Left lung (tissue), 4 donors: ENCODE measurements at regions not wholly inside any gene's neighbourhood (a gene's known extent, or its start where the extent isn't known, plus 50 kb on each side); places are given as distances from the start of the nearest gene placed in this dataset.

ENCODE experiments used
- ATAC-seq: fragments of 200-7000 bp; cut with Tn5 transposase; one replicate; pipeline ENCODE4 v1.9.1; 2020; ENCODE audit warnings: moderate library complexity
- DNase-seq, 4 donors: peaks; one replicate each; pipeline ENCODE4 v3.0.0-alpha.2; 2013 to 2020
- H3K27ac ChIP-seq, 2 donors: fragments of 200-600 bp; sonication (generic) in 1 of 2; one replicate each; pipeline versions ENCODE4 v1.5.0 to v1.8.0; 2020 to 2021
- H3K27me3 ChIP-seq, 2 donors: fragments of 200-600 bp; sonication (generic) in 1 of 2; one replicate each; pipeline versions ENCODE4 v1.5.0 to v1.8.0; 2020 to 2021
- H3K36me3 ChIP-seq, 2 donors: fragments of 200-600 bp; sonication (generic) in 1 of 2; one replicate each; pipeline versions ENCODE4 v1.5.0 to v1.8.0; 2020 to 2021
- H3K4me1 ChIP-seq, 2 donors: fragments of 200-600 bp; one replicate each; pipeline ENCODE4 v1.8.0; 2021
- H3K4me3 ChIP-seq, 2 donors: fragments of 200-600 bp; sonication (generic) in 1 of 2; one replicate each; pipeline versions ENCODE4 v1.5.0 to v1.8.0; 2020 to 2021; ENCODE audit warnings: mild to moderate bottlenecking in 1 of 2
- H3K9me3 ChIP-seq, 2 donors: fragments of 200-600 bp; sonication (generic) in 1 of 2; one replicate each; pipeline versions ENCODE4 v1.5.0 to v1.8.0; 2020 to 2021
- CTCF ChIP-seq, 2 donors: fragments of 200-600 bp; sonication (generic) in 1 of 2; IDR thresholded peaks; one replicate each; pipeline versions ENCODE4 v1.5.0 to v1.8.0; 2021; ENCODE audit warnings: antibody characterized with exemption in 2 of 2
- intact Hi-C, 2 donors: fragments of 100-400 bp; cut with DNase I; formaldehyde crosslinking; loops; one replicate each; pipeline versions ENCODE4 v1.11.2 to v1.14.2; 2022
- donor health status: DM: no; HTN: yes; CAD: no.
- donor health status: DM: no; HTN: no; CAD: no.

DNA sequence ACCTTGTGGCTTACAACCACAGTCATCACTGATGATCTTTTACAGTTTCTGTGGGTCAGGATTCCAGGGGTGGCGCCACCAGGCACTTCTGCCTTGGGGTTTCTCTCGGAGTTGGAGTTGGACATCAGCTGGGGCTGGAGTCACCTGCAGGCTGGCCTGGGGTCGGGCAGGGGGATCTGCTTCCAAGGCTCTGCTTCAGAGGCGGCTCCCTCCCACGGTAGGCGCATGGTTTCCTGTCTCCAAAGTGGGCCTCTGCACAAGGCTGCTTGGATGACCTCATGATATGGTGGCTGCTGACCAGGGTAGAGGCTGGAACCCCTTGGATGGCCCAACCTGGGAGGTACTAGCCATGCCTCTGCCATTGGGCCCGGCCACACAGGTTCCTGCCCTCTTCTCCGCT lies 170.6 kb upstream of the CIBAR2 start:
- peaks cover 0 to 4% of the 10 kb centered on the region in 2 donors for H3K4me1 ChIP-seq
- H3K27me3 ChIP-seq = no peaks in the 10 kb centered on the region
- H3K27ac ChIP-seq = no peak overlapping the region
- no peak overlapping the region for H3K4me3 ChIP-seq
- no peak for DNase-seq
- H3K36me3 ChIP-seq = no peaks in the 10 kb centered on the region
- no peak for ATAC-seq
- intact Hi-C loops = no loop called here
- no peak for TF ChIP-seq CTCF (IDR thresholded peaks at IDR 0.05)
- no peaks in the 10 kb centered on the region for H3K9me3 ChIP-seq

- Histone ChIP-seq H3K4me3 (no peak overlapping the region), H3K4me1 (peaks cover 0 to 4% of the 10 kb centered on the region in 2 donors), H3K27ac (no peak overlapping the region), H3K36me3 (no peaks in the 10 kb centered on the region), H3K27me3 (no peaks in the 10 kb centered on the region), H3K9me3 (no peaks in the 10 kb centered on the region)
- ATAC-seq (no peak), DNase-seq (no peak)
- intact Hi-C loops = no loop called here
- no peak for TF ChIP-seq CTCF (IDR thresholded peaks at IDR 0.05)
Observed at GRCh38 chr16:85283305-85284050, 171.2 kb upstream of the CIBAR2 start.

GRCh38 chr16:85284141-85284817 lies 172.0 kb upstream of the CIBAR2 start:
- no peak overlapping the region for H3K4me3 ChIP-seq
- peaks cover 0 to 4% of the 10 kb centered on the region in 2 donors for H3K4me1 ChIP-seq
- no peaks in the 10 kb centered on the region for H3K9me3 ChIP-seq
- H3K27me3 ChIP-seq = no peaks in the 10 kb centered on the region
- intact Hi-C loops = no loop called here
- H3K36me3 ChIP-seq = no peaks in the 10 kb centered on the region
- ATAC-seq = no peak
- DNase-seq = no peak
- no peak overlapping the region for H3K27ac ChIP-seq
- TF ChIP-seq CTCF (IDR thresholded peaks at IDR 0.05) = no peak

- intact Hi-C loops = no loop called here
- H3K4me1 ChIP-seq = peaks cover under 1 to 4% of the 10 kb centered on the region in 2 donors
- H3K4me3 ChIP-seq = no peak overlapping the region
- no peak for DNase-seq
- no peaks in the 10 kb centered on the region for H3K9me3 ChIP-seq
- no peak for TF ChIP-seq CTCF (IDR thresholded peaks at IDR 0.05)
- no peaks in the 10 kb centered on the region for H3K36me3 ChIP-seq
- no peak for ATAC-seq
- no peaks in the 10 kb centered on the region for H3K27me3 ChIP-seq
- H3K27ac ChIP-seq = no peak overlapping the region
Observed at GRCh38 chr16:85285681-85286065, 173.4 kb upstream of the CIBAR2 start.

DNA sequence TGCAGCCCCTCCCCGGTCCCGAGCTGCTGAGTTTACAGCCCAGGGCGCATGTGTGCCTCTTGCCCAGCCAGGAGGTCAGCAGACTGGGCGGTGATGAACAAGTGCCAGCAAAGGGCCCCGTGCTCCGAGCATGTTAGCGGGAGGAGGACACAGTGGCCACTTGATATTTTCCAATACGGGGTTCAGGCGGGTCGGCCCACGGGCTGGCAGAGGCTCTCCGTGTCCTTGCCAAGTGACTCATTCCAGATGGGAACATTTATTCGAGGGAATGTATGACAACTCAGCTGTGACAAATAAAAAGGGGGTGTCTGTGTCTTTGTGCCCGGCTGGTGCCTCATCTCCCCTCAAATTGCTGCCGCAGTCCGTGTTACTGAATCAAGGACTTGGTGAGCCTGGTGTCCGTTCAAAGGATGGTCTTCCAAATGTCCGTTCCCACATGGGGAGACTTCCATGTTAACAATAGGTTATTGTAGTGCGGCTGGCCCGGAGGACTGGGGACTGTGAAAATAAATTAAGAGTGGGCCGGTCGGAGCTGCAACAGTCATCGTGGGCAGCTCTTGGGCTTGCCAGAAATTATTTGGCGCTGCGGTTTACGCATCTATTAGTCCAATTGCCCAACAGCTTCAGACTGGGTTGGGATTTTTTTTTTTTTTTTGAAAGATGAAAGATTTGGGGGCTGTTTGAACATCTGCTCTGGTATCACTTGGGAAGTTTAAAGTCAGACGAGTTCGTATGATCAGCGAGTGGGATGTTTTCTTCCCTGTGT lies 174.0 kb upstream of the CIBAR2 start:
- no peak overlapping the region for H3K27ac ChIP-seq
- ATAC-seq (peak; percentile 32), DNase-seq (peak in 1 of 4 donors; percentile 67)
- TF ChIP-seq CTCF (IDR thresholded peaks at IDR 0.05) = no peak
- H3K9me3 ChIP-seq = no peaks in the 10 kb centered on the region
- no peaks in the 10 kb centered on the region for H3K36me3 ChIP-seq
- intact Hi-C loops = no loop called here
- H3K4me1 ChIP-seq = peaks cover 6 to 10% of the 10 kb centered on the region in 2 donors
- H3K27me3 ChIP-seq = no peaks in the 10 kb centered on the region
- H3K4me3 ChIP-seq = no peak overlapping the region
